ENCODE measurements at regions not wholly inside any gene's neighbourhood (a gene's known extent, or its start where the extent isn't known, plus 50 kb on each side); places are given as distances from the start of the nearest gene placed in this dataset.
A peak's percentile ranks its signal among the peaks of the same experiment; 100 is the strongest.

GRCh38 chr9:95729046-95729445 lies 146.4 kb upstream of the ERCC6L2 start:
- ATAC-seq (peak; percentile 34; the same call in 1 of the 3 replicates), DNase-seq (ENCODE audit: low spot score) (peak; percentile 8)
- no peaks in the 10 kb centered on the region; the same call in 1 of the 2 replicates for H3K9me2 ChIP-seq (ENCODE audit: insufficient read depth)
- H3K27me3 ChIP-seq (ENCODE audit: insufficient read depth), result no peaks in the 10 kb centered on the region
- H3K27me3 Mint-ChIP-seq (ENCODE audit: insufficient read depth, low read depth, poor library complexity), result no peaks in the 10 kb centered on the region
- H3K36me3 Mint-ChIP-seq (ENCODE audit: low read depth), result no peaks in the 10 kb centered on the region
- H3K4me1 Mint-ChIP-seq, result no peaks in the 10 kb centered on the region
- H3K27ac ChIP-seq (ENCODE audit: low read depth), result no peak overlapping the region
- H3K79me2 ChIP-seq (replicated peaks; ENCODE audit: insufficient read depth), result no peaks in the 10 kb centered on the region
- no peaks in the 10 kb centered on the region for H3K36me3 ChIP-seq (ENCODE audit: insufficient read depth)
- no peaks in the 10 kb centered on the region for H3K9me3 Mint-ChIP-seq
- H3K4me1 ChIP-seq (ENCODE audit: insufficient read depth), result no peaks in the 10 kb centered on the region
- no peaks in the 10 kb centered on the region for H4K20me1 ChIP-seq (replicated peaks; ENCODE audit: insufficient read depth)
- H3K4me3 Mint-ChIP-seq, result no peak overlapping the region
- no peak overlapping the region for H2AFZ ChIP-seq
- no peak overlapping the region for H3K27ac Mint-ChIP-seq
- no peak overlapping the region for H3K4me2 ChIP-seq
- TF ChIP-seq ZNF462 (CRISPR knock-in tag; IDR thresholded peaks at IDR 0.05) (no peak), ZNF331 (CRISPR knock-in tag; IDR thresholded peaks at IDR 0.05; ENCODE audit: low read depth) (no peak), ETS1 (IDR thresholded peaks at IDR 0.05) (no peak), STAT1 (IDR thresholded peaks at IDR 0.05; ENCODE audit: unreplicated experiment) (no peak), JUNB (IDR thresholded peaks at IDR 0.05; ENCODE audit: unreplicated experiment) (no peak), ZNF114 (CRISPR knock-in tag; IDR thresholded peaks at IDR 0.05) (no peak), REST (IDR thresholded peaks at IDR 0.05; ENCODE audit: unreplicated experiment) (no peak), EZH2 (IDR thresholded peaks at IDR 0.05; ENCODE audit: low read depth, unreplicated experiment) (no peak), CTCF (conservative IDR thresholded peaks at IDR 0.05; ENCODE audit: low read depth in 2 of 2) (no peak), POLR2AphosphoS5 (IDR thresholded peaks at IDR 0.05; ENCODE audit: low read depth) (no peak), EZH2phosphoT487 (IDR thresholded peaks at IDR 0.05; ENCODE audit: unreplicated experiment) (no peak), NANOG (IDR thresholded peaks at IDR 0.05; ENCODE audit: borderline replicate concordance) (no peak), CREB1 (CRISPR knock-in tag; IDR thresholded peaks at IDR 0.05; ENCODE audit: low read depth) (no peak)
- H3K4me3 ChIP-seq, result no peak overlapping the region
- no peaks in the 10 kb centered on the region for H3F3A ChIP-seq (replicated peaks; ENCODE audit: low read depth)

Measured in GM23338 (cell line).